GM18520 (cell line): ENCODE measurements at regions not wholly inside any gene's neighbourhood (a gene's known extent, or its start where the extent isn't known, plus 50 kb on each side); places are given as distances from the start of the nearest gene placed in this dataset.
"Not testable (repeated sequence)": the region's sequence is repeated elsewhere in the genome, so short reads cannot be mapped to it uniquely, and the experiment has no call there.

Experiments
- ATAC-seq: cut with Tn5 transposase; IDR thresholded peaks from one replicate; pipeline ENCODE4 v1.9.1; 2021; ENCODE audit not compliant: unreplicated experiment

DNA sequence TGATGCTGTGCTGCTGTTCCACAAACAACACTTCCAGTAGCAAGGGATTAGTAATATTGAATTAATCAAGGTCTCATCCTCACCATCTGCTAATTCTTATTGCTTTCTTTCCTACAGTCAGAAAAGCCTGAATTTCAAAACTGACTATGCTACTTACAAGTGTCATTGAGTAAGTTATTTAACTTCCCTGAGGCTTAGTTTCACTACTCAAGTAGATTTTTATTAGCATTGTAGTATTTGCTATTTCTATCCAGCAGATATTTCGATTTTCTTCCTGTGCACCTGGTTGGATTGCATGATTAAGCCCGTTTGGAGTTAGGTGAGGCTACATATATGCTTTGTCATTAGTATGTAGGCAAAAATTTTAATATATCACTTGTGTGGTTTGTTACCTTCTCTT is 591.5 kb downstream of the TRHDE start:
- ATAC-seq: no peak

GRCh38 chr12:72865921-72866320 is 593.8 kb downstream of the TRHDE start:
- no peak for ATAC-seq

DNA sequence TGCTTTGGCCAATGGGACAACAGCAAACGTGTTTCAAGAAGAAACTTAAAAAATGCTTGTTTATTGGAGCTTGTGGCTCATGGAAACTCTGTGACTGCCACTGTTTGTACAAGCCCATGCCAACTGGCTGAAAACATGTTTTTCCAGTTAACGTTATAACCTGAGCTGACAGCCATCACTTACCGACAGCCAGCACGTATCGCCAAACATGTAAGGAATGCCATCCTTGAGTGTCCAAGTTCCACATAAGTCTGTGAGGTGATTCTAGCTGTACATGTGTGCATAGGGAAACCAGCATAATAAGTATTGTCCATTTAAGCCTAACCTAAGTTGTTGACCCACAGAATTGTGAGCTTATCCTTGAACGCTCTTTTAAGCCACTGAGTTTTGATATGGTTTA is 596.9 kb downstream of the TRHDE start:
- ATAC-seq: no peak

DNA sequence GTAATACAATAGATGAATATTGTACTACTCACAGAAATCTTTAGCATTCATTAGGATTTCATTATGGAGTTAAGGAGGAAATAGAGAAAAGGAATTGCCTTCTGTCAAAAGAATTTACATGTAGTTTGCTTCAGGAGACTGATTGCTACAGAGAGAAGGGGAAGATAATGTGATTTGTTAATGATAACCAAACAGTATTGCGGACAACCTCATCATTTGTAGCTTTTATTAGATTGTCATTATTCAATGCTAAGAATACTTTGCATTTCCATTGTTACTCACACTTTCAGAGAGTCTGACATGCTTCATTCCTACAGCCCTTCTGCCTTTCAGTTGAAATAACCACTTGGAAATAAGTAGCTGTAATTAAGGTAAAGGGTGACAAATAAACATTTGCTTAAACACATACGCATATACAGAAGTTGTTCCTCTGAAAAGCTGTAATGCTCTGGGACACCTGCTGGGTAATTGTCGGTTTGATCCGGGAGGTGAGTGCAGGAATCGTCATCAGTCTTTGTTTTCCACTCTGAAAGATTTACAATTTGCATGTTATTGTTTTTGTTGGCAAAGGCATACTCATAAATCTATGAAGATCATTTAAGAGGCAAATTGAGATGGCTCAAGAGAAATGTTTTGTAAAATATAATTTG is 600.2 kb downstream of the TRHDE start:
- ATAC-seq: no peak

- no peak for ATAC-seq
Measured at GRCh38 chr12:72872996-72873395, 600.8 kb downstream of the TRHDE start.

DNA sequence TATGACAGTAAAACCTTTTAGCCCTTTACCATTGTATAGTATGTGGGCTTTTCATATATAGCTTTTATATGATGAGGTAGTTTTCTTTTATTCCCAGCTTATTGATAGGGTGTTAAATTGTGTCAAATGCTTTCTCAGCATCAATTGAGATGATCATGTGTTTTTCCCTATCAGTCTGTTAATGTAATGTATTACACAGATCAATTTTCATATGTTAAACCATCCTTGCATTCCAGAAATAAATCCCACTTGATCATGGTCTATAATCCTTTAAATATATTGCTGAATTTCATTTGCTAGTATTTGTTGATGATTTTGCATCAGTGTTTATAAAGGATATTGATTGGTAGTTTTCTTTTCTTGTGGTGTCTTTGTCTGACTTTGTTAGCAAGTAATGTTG is 603.9 kb downstream of the TRHDE start:
- ATAC-seq: no peak

DNA sequence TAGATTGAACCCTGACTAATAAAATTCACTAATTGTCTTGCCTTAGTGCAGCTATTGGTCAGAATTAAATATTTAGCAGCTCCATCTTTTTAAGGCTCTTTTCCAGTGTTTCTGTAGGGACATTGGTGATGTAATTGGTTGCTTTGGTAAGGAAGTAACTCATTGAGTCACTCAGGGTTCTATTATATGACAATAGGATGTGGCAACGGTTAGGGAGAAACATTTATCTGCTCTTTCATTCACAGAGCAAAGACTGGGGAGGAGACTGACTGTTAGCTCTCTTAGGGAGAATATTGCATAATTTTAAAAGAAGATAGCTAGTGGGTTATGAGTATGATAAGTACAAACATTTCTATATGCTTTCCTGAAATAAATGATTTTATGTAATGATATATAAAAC is 616.5 kb downstream of the TRHDE start:
- no peak for ATAC-seq

GRCh38 chr12:72889791-72890190 is 617.6 kb downstream of the TRHDE start:
- no peak for ATAC-seq

GRCh38 chr12:72901685-72902084 is 629.5 kb downstream of the TRHDE start:
- ATAC-seq: no peak

DNA sequence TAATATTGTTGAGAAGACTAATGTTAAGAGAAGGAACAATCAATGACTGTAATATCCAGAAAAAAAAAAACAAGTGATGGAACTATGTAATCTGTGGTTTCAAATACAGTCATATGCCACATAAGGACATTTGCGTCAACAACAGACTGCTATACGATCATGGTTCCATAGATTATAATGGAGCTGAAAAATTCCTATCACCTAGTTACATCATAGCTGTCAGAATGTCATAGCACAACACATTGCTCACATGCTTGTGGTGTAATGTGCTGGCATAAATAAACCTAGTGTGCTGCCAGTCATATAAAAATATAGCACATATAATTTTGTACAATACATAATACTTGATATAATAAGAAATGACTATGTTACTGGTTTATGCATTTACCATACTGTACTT is 653.5 kb downstream of the TRHDE start:
- no peak for ATAC-seq

DNA sequence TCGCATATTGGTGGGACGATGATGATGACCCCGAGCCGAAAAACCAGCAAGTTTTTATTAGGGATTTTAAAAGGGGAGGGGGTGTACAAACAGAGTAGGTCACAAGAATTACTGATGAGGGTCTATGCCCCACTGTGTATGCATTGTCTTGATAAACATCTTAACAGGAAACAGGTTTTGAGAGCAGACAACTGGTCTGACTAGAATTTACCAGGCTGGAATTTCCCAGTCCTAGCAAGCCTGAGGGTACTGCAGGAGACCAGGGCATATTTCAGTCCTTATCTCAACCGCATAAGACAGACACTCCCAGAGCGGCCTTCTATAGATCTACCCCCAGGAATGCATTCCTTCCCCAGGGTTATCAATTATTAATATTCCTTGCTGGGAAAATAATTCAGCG is 659.7 kb downstream of the TRHDE start:
- not testable (repeated sequence) for ATAC-seq

DNA sequence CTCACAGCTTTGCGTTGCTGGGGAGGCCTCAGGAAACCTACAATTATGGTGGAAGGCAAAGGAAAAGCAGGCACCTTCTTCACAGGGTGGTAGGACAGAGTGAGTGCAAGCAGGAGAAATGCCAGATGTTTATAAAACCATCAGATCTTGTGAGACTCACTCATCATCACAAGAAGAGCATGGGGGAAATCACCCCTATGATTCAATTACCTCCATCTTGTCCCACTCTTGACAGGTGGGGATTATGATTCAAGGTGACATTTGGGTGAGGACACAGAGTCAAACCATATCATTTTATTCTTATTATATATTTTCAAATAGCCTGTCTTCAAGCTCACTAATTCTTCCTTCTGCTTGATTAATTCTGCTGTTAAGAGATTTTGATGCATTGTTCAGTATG is 665.3 kb downstream of the TRHDE start:
- ATAC-seq: no peak

DNA sequence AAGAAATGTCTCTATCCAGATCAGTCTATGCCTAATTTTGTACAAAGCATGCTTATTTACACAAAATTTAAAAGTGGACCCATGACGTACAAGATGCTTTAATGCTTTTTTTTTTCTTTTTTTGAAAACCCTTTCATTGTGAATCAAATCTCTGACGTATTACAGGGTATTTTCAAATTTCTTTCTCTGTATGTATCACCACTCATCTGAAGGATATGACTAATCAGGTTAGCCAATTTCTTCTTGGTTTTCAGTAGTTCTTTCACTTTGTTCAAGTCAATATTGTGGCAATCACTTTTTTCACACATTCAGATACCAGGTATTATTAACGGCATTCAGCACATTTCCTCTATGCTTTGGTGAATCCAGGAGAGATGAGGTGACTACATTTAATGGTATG is 685.3 kb downstream of the TRHDE start:
- ATAC-seq: no peak

- ATAC-seq: no peak
Measured at GRCh38 chr12:72966684-72967083, 694.5 kb downstream of the TRHDE start.

DNA sequence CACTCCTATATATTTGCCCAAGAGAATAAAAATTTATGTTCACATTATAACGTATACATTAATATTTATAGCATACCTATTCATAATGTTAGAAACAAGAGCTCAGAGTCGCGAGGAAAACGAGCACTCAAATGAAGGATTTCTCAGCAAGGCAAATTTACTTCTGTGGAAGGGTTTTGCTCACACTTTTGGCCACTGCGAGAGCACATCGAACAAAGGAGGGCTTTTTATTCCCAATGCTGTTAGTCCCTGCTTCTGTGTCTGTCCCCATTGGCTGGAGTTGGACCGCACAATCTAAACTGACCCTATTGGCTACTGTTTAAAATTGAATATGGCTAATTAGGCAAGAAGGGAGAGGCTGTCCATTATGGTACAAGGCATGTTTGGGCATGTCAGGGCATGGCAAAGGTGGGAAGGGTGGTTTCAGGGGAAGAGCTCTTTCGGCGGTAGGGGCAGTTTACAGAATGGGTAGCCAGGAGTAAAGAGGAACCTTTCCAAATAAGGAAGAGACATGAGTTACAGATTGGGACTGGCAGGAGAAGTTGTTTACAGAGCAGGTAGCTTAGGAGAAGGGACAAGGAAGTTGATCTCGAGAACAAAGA is 702.9 kb downstream of the TRHDE start:
- no peak for ATAC-seq

GRCh38 chr12:72978999-72979398 is 706.8 kb downstream of the TRHDE start:
- no peak for ATAC-seq

GRCh38 chr12:72982356-72982755 is 710.2 kb downstream of the TRHDE start:
- no peak for ATAC-seq

DNA sequence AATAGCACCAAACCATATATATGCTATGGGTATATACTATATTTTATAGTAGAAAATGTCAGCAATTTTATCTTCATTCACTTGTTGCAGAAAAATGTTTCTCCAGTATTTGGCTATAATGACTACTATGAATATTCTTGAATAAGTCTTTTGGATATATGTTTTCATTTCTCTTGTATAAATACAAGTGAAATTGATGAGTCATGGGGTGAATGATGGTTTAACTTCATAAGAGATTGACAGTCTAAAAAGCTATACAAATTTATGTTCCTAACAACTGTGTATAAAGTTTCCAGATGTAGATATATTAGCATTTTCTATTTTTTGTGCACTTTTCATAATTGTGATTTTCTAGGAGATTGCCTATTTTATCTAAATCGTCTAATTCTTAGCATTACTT is 714.8 kb downstream of the TRHDE start:
- no peak for ATAC-seq

GRCh38 chr12:72989458-72989947 is 717.3 kb downstream of the TRHDE start:
- no peak for ATAC-seq

DNA sequence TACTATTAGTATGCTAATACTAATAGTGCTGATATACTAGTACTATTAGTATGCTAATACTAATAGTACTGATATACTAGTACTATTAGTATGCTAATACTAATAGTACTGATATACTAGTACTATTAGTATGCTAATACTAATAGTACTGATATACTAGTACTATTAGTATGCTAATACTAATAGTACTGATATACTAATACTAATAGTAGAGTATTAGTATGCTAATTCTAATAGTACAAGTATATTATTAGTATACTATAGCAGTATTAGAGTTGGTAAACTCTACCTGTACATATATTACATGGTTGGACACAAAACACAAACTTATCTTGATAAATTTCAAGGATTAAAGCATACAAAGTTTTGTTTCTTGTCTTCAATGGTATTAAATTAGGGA is 722.9 kb downstream of the TRHDE start:
- ATAC-seq: not testable (repeated sequence)

DNA sequence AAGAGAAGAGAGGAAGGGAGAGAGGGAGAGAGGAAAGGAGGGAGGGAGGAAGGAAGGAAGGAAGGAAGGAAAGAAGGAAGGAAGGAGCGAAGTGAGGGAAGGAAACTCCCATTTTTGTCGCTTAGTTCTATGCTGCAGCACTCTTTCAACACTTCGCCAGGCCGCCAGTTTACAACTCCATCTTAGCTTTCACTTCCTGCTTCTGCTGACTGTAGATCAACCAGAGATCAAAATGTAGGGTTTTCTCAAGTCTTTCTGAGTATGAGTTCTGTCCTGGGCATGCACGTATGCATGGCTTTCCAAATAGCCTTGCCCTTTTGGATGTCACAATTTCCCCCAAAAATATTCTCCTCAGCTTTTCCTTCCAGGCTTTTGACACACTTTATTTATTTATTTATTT is 723.4 kb downstream of the TRHDE start:
- no peak for ATAC-seq

DNA sequence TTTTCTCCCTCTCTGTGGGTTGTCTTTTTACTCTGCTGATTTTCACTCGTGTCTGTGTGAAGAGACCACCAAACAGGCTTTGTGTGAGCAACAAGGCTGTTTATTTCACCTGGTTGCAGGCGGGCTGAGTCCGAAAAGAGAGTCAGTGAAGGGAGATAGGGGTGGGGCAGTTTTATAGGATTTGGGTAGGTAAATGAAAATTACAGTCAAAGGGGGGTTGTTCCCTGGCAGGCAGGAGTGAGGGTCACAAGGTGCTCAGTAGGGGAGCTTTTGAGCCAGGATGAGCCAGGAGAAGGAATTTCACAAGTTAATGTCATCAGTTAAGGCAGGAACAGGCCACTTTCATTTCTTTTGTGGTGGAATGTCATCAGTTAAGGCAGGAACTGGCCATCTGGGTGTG is 729.6 kb downstream of the TRHDE start:
- not testable (repeated sequence) for ATAC-seq

- not testable (repeated sequence) for ATAC-seq
Measured at GRCh38 chr12:73002504-73002903, 730.3 kb downstream of the TRHDE start.
